MG63 (cell line): ENCODE measurements at regions not wholly inside any gene's neighbourhood (a gene's known extent, or its start where the extent isn't known, plus 50 kb on each side); places are given as distances from the start of the nearest gene placed in this dataset.
"Not testable (repeated sequence)": the region's sequence is repeated elsewhere in the genome, so short reads cannot be mapped to it uniquely, and the experiment has no call there.

Source experiments
- DNase-seq: peaks from one replicate; pipeline ENCODE4 v3.0.0-alpha.2; 2020
- H3K27me3 ChIP-seq: fragments of 250-450 bp; sonication (Bioruptor Pico); 2 replicates; pipeline ENCODE4 v1.5.1; 2020; ENCODE audit warnings: mild to moderate bottlenecking, moderate library complexity
- H3K36me3 ChIP-seq: fragments of 250-450 bp; sonication (Bioruptor Pico); 2 replicates; pipeline ENCODE4 v1.5.1; 2020; ENCODE audit warnings: mild to moderate bottlenecking, moderate library complexity
- H3K4me3 ChIP-seq: fragments of 250-450 bp; sonication (Bioruptor Pico); 2 replicates; pipeline ENCODE4 v1.5.1; 2020; ENCODE audit warnings: mild to moderate bottlenecking, moderate library complexity
- H3K9me3 ChIP-seq: fragments of 250-450 bp; sonication (Bioruptor Pico); 2 replicates; pipeline ENCODE4 v1.5.1; 2020; ENCODE audit warnings: mild to moderate bottlenecking, moderate library complexity

- Histone ChIP-seq H3K4me3 (no peak overlapping the region), H3K36me3 (no peaks in the 10 kb centered on the region), H3K9me3 (no peaks in the 10 kb centered on the region), H3K27me3 (no peaks in the 10 kb centered on the region)
- no peak for DNase-seq
Measured at GRCh38 chr18:43780782-43781340, 503.6 kb upstream of the SYT4 start.

GRCh38 chr18:43785158-43785557, 507.9 kb upstream of the SYT4 start:
- H3K9me3 ChIP-seq = no peaks in the 10 kb centered on the region
- no peak for DNase-seq
- H3K27me3 ChIP-seq = no peaks in the 10 kb centered on the region
- H3K36me3 ChIP-seq = no peaks in the 10 kb centered on the region
- no peak overlapping the region for H3K4me3 ChIP-seq

GRCh38 chr18:43786893-43787292, 509.6 kb upstream of the SYT4 start:
- no peaks in the 10 kb centered on the region for H3K27me3 ChIP-seq
- H3K4me3 ChIP-seq = no peak overlapping the region

DNA sequence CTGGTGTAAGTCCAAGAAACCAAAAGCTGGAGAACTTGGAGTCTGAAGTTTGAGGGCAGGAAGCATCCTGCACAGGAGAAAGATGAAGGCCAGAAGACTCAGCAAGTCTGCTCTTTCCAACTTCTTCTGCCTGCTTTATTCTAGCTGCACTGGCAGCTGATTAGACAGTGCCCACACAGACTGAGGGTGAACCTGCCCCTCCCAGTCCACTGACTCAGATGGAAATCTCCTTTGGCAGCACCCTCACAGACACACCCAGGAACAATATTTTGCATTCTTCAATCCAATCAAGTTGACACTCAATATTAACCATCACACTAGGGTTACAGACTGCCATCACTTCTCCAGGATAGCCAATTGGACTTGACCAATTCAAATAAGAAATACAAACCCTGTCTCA, 510.4 kb upstream of the SYT4 start:
- peak; percentile 16 for DNase-seq
- not testable (repeated sequence) for H3K9me3 ChIP-seq

More at GRCh38 chr18:43786893-43787292, 509.6 kb upstream of the SYT4 start:
- no peaks in the 10 kb centered on the region for H3K36me3 ChIP-seq
- H3K9me3 ChIP-seq = no peaks in the 10 kb centered on the region
- DNase-seq = no peak

DNA sequence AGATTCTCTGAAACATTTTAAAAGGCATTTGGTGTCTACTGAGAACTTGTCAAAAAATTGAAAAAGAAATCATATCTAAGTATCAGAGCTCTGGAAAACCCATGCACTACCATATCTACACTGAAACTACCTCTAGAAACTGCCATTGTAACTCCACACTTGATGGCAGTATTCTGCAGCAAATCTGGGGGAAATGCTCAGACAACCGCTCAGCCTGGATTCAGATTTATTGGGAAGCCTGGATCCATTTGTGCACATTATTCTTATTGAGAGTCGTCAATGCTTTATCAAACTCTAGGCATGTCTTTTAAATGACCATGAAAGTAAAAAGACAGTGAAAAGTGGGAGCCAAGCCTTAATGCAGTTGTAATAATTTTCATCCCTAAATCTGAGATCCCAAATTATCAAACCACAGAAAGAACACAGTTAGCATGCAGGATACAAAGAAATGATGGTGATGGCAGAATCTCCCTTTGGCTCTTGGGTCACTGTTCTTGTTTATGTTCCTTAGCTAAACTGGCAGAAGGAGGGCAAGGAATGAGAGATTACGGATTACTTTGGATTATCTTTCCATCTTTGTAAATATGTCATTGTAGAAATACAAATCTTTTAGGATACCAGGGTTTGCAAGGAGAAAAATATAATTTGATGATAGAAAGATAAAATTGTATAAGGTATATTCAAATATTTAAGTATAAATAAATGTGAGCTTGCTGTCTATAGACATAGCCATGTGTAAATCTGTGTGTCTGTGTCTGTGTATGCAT, 512.1 kb upstream of the SYT4 start:
- Histone ChIP-seq H3K27me3 (no peaks in the 10 kb centered on the region), H3K36me3 (no peaks in the 10 kb centered on the region), H3K9me3 (no peaks in the 10 kb centered on the region), H3K4me3 (no peak overlapping the region)
- DNase-seq = no peak

More for the DNA sequence above, 510.4 kb upstream of the SYT4 start:
- not testable (repeated sequence) for H3K27me3 ChIP-seq, H3K36me3 ChIP-seq, H3K4me3 ChIP-seq

DNA sequence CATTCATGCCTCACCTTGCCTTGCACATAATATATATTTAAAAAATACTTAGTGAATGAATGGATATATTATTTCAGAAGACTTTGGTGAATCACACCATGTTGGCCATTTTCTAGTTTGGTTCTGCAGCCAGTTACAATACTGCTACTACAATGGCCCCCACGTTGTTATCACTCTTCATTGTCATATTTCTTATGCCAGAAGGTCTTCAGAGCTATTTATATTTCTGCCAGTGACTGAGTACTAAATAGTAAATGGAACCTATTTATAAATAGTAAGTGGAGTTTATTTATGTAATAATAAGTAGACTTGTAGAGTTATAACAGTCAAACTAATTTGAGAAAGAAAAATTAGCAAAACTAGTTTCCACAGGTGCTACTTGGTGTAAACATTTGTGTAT, 516.6 kb upstream of the SYT4 start:
- H3K27me3 ChIP-seq = no peaks in the 10 kb centered on the region
- H3K4me3 ChIP-seq = no peak overlapping the region
- H3K36me3 ChIP-seq = no peaks in the 10 kb centered on the region
- no peaks in the 10 kb centered on the region for H3K9me3 ChIP-seq
- no peak for DNase-seq

- no peaks in the 10 kb centered on the region for H3K27me3 ChIP-seq
- H3K4me3 ChIP-seq = no peak overlapping the region
- H3K9me3 ChIP-seq = no peaks in the 10 kb centered on the region
- H3K36me3 ChIP-seq = no peaks in the 10 kb centered on the region
- DNase-seq = no peak
Measured at GRCh38 chr18:43794363-43794762, 517.1 kb upstream of the SYT4 start.

GRCh38 chr18:43797347-43797746, 520.1 kb upstream of the SYT4 start:
- Histone ChIP-seq H3K36me3 (no peaks in the 10 kb centered on the region), H3K4me3 (no peak overlapping the region), H3K9me3 (no peaks in the 10 kb centered on the region), H3K27me3 (no peaks in the 10 kb centered on the region)
- no peak for DNase-seq

DNA sequence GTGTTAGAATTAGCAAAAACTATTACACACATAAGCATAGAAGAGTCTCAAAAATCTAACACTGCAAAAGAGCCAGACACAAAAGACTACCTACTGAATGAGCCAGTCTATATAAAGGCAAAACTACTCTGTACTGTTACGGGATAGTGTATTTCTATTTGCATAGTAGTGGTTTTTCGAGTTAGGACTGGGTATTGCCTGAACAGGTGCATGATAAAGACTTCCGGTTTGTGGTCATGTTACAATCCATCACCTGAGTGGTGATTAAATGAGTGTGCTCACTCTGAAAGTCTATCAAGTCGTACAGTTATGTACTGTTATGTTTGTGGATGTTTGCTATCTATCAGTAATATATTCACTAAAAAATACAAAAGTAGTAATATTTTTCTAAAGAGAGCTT, 523.3 kb upstream of the SYT4 start:
- Histone ChIP-seq H3K36me3 (no peaks in the 10 kb centered on the region), H3K9me3 (no peaks in the 10 kb centered on the region), H3K4me3 (no peak overlapping the region)

GRCh38 chr18:43805646-43806194, 528.4 kb upstream of the SYT4 start:
- H3K4me3 ChIP-seq = no peak overlapping the region
- no peaks in the 10 kb centered on the region; the same call in 1 of the 2 replicates for H3K27me3 ChIP-seq
- DNase-seq = no peak
- H3K9me3 ChIP-seq = no peaks in the 10 kb centered on the region
- no peaks in the 10 kb centered on the region for H3K36me3 ChIP-seq

More for the DNA sequence above, 523.3 kb upstream of the SYT4 start:
- DNase-seq = no peak
- no peaks in the 10 kb centered on the region for H3K27me3 ChIP-seq

DNA sequence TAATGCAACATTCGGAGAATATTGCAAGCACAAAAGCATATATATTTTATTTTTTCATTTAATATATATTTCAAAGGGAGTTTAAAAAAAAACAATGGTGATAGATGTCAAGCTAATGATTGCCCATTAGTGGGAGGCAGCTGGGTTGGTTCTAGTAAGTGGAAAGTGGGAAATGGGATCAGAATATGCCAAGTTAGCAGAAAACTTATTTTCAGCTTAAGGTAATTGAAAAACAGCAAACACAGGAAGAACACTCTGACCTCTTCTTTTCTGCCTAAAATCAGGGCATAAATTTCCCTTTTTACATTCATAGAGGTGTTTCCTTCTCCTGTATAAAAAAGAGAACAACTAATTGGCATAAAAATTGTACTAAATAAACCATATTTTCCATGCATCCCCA, 535.3 kb upstream of the SYT4 start:
- H3K36me3 ChIP-seq = no peaks in the 10 kb centered on the region
- no peaks in the 10 kb centered on the region for H3K9me3 ChIP-seq
- DNase-seq = no peak
- no peaks in the 10 kb centered on the region; the same call in 1 of the 2 replicates for H3K27me3 ChIP-seq
- no peak overlapping the region for H3K4me3 ChIP-seq

- Histone ChIP-seq H3K4me3 (no peak overlapping the region), H3K36me3 (no peaks in the 10 kb centered on the region), H3K27me3 (no peaks in the 10 kb centered on the region), H3K9me3 (no peaks in the 10 kb centered on the region)
- no peak for DNase-seq
Measured at GRCh38 chr18:43819397-43819796, 542.1 kb upstream of the SYT4 start.

DNA sequence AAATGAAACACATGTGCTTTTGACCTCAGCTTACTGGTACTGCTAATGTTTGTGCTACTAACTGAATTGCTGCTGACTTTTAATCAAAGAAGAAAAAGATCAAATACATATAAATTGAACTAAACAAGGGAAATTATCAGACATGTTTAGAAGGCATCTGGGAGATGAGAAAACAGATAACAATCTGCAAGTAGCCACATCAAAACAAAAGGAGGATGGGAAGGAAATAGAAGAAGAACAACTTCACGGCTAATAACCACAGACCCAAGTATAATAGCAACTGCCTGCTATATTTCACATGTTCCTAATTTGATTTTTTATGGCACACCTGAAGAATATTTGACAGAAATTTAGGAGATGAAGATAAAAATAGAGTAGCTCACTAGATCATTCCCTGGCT, 542.6 kb upstream of the SYT4 start:
- no peak for DNase-seq
- Histone ChIP-seq H3K9me3 (no peaks in the 10 kb centered on the region), H3K36me3 (no peaks in the 10 kb centered on the region), H3K27me3 (no peaks in the 10 kb centered on the region), H3K4me3 (no peak overlapping the region)

GRCh38 chr18:43825768-43826167, 548.5 kb upstream of the SYT4 start:
- H3K36me3 ChIP-seq = no peaks in the 10 kb centered on the region
- H3K27me3 ChIP-seq = no peaks in the 10 kb centered on the region
- H3K9me3 ChIP-seq = no peaks in the 10 kb centered on the region
- DNase-seq = no peak
- no peak overlapping the region for H3K4me3 ChIP-seq

GRCh38 chr18:43826215-43826614, 548.9 kb upstream of the SYT4 start:
- H3K4me3 ChIP-seq = no peak overlapping the region
- no peaks in the 10 kb centered on the region for H3K36me3 ChIP-seq
- H3K27me3 ChIP-seq = no peaks in the 10 kb centered on the region
- no peak for DNase-seq
- H3K9me3 ChIP-seq = no peaks in the 10 kb centered on the region

- no peaks in the 10 kb centered on the region for H3K36me3 ChIP-seq
- no peaks in the 10 kb centered on the region for H3K9me3 ChIP-seq
- H3K27me3 ChIP-seq = no peaks in the 10 kb centered on the region
- DNase-seq = no peak
- H3K4me3 ChIP-seq = no peak overlapping the region
Measured at GRCh38 chr18:43827311-43827710, 550.0 kb upstream of the SYT4 start.

DNA sequence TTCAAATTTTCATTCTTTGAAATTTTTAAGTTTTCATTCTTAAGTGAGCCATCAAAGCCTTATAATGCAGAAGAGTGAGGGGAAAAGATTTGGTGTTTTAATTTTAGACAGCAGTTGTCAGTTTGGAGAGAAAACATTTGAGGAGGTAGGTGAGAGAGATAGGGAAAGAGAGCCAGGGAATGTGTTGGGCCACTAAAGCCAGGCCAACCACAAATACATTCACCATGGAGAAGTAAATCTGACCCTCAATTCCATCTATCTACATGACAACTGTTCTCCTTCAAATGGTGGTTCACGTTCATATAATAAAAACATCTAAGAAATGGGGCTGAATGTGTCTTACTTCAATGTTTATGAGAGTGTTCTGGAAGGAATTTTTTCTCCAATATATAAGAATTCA, 553.0 kb upstream of the SYT4 start:
- Histone ChIP-seq H3K4me3 (no peak overlapping the region), H3K36me3 (no peaks in the 10 kb centered on the region), H3K9me3 (no peaks in the 10 kb centered on the region), H3K27me3 (no peaks in the 10 kb centered on the region)
- DNase-seq = no peak

- no peak for DNase-seq
- Histone ChIP-seq H3K27me3 (no peaks in the 10 kb centered on the region), H3K4me3 (no peak overlapping the region), H3K9me3 (no peaks in the 10 kb centered on the region), H3K36me3 (no peaks in the 10 kb centered on the region)
Measured at GRCh38 chr18:43830947-43831346, 553.7 kb upstream of the SYT4 start.
